PC-9 (cell line): ENCODE measurements at regions not wholly inside any gene's neighbourhood (a gene's known extent, or its start where the extent isn't known, plus 50 kb on each side); places are given as distances from the start of the nearest gene placed in this dataset.
"Not testable (repeated sequence)": the region's sequence is repeated elsewhere in the genome, so short reads cannot be mapped to it uniquely, and the experiment has no call there.

Experiments
- CTCF ChIP-seq: fragments of 200-600 bp; sonication (generic); conservative IDR thresholded peaks from 2 replicates; pipeline ENCODE4 v1.6.1; 2017; ENCODE audit warnings: mixed run types, antibody characterized with exemption, mild to moderate bottlenecking, moderate library complexity
- EZH2 ChIP-seq: fragments of 200-600 bp; sonication (generic); IDR thresholded peaks from 2 replicates; pipeline ENCODE4 v1.8.0; 2017; ENCODE audit warnings: antibody characterized with exemption, low read depth

- not testable (repeated sequence) for TF ChIP-seq CTCF, EZH2
Observed at GRCh38 chr2:153538102-153538501, 59.5 kb upstream of the RPRM start.
